K562 (cell line): ENCODE measurements at regions not wholly inside any gene's neighbourhood (a gene's known extent, or its start where the extent isn't known, plus 50 kb on each side); places are given as distances from the start of the nearest gene placed in this dataset.

ENCODE experiments used
- ATAC-seq: fragments of 200-7000 bp; cut with Tn5 transposase; 3 replicates; pipeline ENCODE4 v1.9.1; 2020; ENCODE audit warnings: moderate library complexity
- BruUV-seq: library from RNA; stranded (reverse); fragments of 400-500 nt; replicated peaks from 2 replicates; lab custom pipeline; 2021; lab: Mats Ljungman, UMichigan
- CTCF ChIA-PET: fragments of 300-600 bp; formaldehyde crosslinking; extraction: SDS; loops from one replicate; lab custom pipeline; 2021; ENCODE audit warnings: low intra/inter-chr PET ratio; lab: Yijun Ruan, JAX
- POLR2A ChIA-PET: fragments of 300-600, 350-650 bp; sonication (Branson Sonifier 250); formaldehyde crosslinking; extraction: SDS; loops from one replicate; lab custom pipeline; 2021; ENCODE audit warnings: antibody characterized with exemption, inconsistent platforms; lab: Yijun Ruan, JAX
- DNase-seq, 4 experiments: peaks; one replicate each; pipeline versions ENCODE4 v3.0.0 to v3.0.0-alpha.2; 2011 to 2018; ENCODE audit warnings: low spot score in 3 of 4, mixed read lengths in 3 of 4; ENCODE audit errors: extremely low read depth in 1 of 4
- FAIRE-seq: peaks from 2 replicates; lab custom pipeline; 2011; peaks lifted over from hg19 to GRCh38; lab: Jason Lieb, UNC
- H2AFZ ChIP-seq: 2 replicates; pipeline ENCODE4 v1.6.0; 2011; ENCODE audit warnings: low read depth, low read length, control low read depth, inconsistent platforms
- H3K27ac ChIP-seq: fragments of 200-600 bp; 3 replicates; pipeline ENCODE4 v1.8.0; 2011; ENCODE audit warnings: low read depth, mild to moderate bottlenecking, control low read depth, inconsistent platforms, low read length, moderate library complexity, mixed read lengths; ENCODE audit errors: extremely low read depth
- H3K27me3 ChIP-seq, 2 experiments: fragments of 300-600 bp in 1 of 2; 2 replicates in 1 of 2; 3 replicates in 1 of 2; pipeline versions ENCODE4 v1.6.0 to v1.8.0; 2011; ENCODE audit warnings: inconsistent platforms in 2 of 2, low read length in 2 of 2, mild to moderate bottlenecking in 1 of 2, mixed read lengths in 1 of 2, moderate library complexity in 1 of 2; ENCODE audit not compliant: control insufficient read depth in 2 of 2, insufficient read depth in 2 of 2
- H3K36me3 ChIP-seq: fragments of 300-600 bp; 3 replicates; pipeline ENCODE4 v1.8.0; 2011; ENCODE audit warnings: mild to moderate bottlenecking, low read length, inconsistent platforms; ENCODE audit not compliant: control insufficient read depth, insufficient read depth
- H3K4me1 ChIP-seq, 2 experiments: fragments of 200-600 bp in 1 of 2; replicated peaks in 1 of 2; 2 replicates in 1 of 2; 3 replicates in 1 of 2; pipeline versions ENCODE4 v1.5.1 to v1.8.0; 2011; ENCODE audit warnings: inconsistent platforms in 2 of 2, low read length in 2 of 2, mild to moderate bottlenecking in 1 of 2, mixed read lengths in 1 of 2, moderate library complexity in 1 of 2; ENCODE audit not compliant: control insufficient read depth in 2 of 2, insufficient read depth in 2 of 2
- H3K4me2 ChIP-seq: 2 replicates; pipeline ENCODE4 v1.6.1; 2011; ENCODE audit warnings: low read length, control low read depth, inconsistent platforms, mixed read lengths; ENCODE audit not compliant: insufficient read depth
- H3K4me3 ChIP-seq: fragments of 200-600 bp; sonication (generic), shearing (Covaris generic); 2 replicates; pipeline ENCODE4 v1.5.1; 2016; ENCODE audit warnings: control low read depth, inconsistent platforms
- H3K79me2 ChIP-seq: fragments of 200-600 bp; 3 replicates; pipeline ENCODE4 v1.8.0; 2011; ENCODE audit warnings: low read length, inconsistent platforms; ENCODE audit not compliant: control insufficient read depth, insufficient read depth
- H3K9ac ChIP-seq, 2 experiments: 2 replicates each; pipeline versions ENCODE4 v1.6.0 to v1.6.1; 2011; ENCODE audit warnings: low read depth in 2 of 2, low read length in 2 of 2, control low read depth in 1 of 2, inconsistent platforms in 1 of 2, mild to moderate bottlenecking in 1 of 2, mixed read lengths in 1 of 2; ENCODE audit not compliant: insufficient read depth in 1 of 2
- H3K9me1 ChIP-seq: one replicate; pipeline ENCODE4 v1.6.0; 2011; ENCODE audit warnings: inconsistent platforms, mild to moderate bottlenecking, low read length, moderate library complexity; ENCODE audit not compliant: control insufficient read depth, insufficient read depth
- H3K9me3 ChIP-seq: replicated peaks from 2 replicates; pipeline ENCODE4 v1.5.1; 2011; ENCODE audit warnings: low read depth, low read length, inconsistent platforms; ENCODE audit not compliant: control insufficient read depth, insufficient read depth
- H4K20me1 ChIP-seq: replicated peaks from 2 replicates; pipeline ENCODE4 v1.6.1; 2011; ENCODE audit warnings: low read length, inconsistent platforms, mixed read lengths; ENCODE audit not compliant: control insufficient read depth, insufficient read depth
- KLF10 ChIP-seq: fragments of 250-450 bp; sonication (Bioruptor Pico); IDR thresholded peaks from 2 replicates; pipeline ENCODE4 v1.6.1; 2021; ENCODE audit warnings: matching md5 sums
- WGBS: fragments of 100-300 bp; shearing (Covaris generic); methylation state at CpG from one replicate; pipeline ENCODE4 v1.1.6; 2016; ENCODE audit warnings: low coverage, mixed read lengths; ENCODE audit not compliant: insufficient coverage; ENCODE audit errors: missing lambda C conversion rate; 5-methylcytosine and 5-hydroxymethylcytosine counted together
- in situ Hi-C: fragments of 300-500 bp; cut with MboI; formaldehyde crosslinking; loops from 4 replicates; pipeline ENCODE4 v1.15.0; 2018; ENCODE audit warnings: inconsistent platforms, mixed read lengths
- intact Hi-C: fragments of 100-400 bp; cut with micrococcal nuclease; formaldehyde crosslinking; loops from 2 replicates; pipeline ENCODE4 v1.14.2; 2022
- TF ChIP-seq, protein P1 (sequence below), 3 experiments: fragments of 200-800 bp in 1 of 3; fragments of 250-450 bp in 1 of 3; fragments of 450-650 bp in 1 of 3; sonication (Bioruptor Pico) in 1 of 3; sonication (Bioruptor generic) in 1 of 3; formaldehyde crosslinking in 1 of 3; IDR thresholded peaks; 2 replicates each; pipeline versions ENCODE4 v1.6.1 to v1.8.0; 2016 to 2022; ENCODE audit warnings: mild to moderate bottlenecking in 2 of 3, missing genetic modification characterization in 2 of 3, missing compliant biosample characterization in 1 of 3, moderate library complexity in 1 of 3

DNA sequence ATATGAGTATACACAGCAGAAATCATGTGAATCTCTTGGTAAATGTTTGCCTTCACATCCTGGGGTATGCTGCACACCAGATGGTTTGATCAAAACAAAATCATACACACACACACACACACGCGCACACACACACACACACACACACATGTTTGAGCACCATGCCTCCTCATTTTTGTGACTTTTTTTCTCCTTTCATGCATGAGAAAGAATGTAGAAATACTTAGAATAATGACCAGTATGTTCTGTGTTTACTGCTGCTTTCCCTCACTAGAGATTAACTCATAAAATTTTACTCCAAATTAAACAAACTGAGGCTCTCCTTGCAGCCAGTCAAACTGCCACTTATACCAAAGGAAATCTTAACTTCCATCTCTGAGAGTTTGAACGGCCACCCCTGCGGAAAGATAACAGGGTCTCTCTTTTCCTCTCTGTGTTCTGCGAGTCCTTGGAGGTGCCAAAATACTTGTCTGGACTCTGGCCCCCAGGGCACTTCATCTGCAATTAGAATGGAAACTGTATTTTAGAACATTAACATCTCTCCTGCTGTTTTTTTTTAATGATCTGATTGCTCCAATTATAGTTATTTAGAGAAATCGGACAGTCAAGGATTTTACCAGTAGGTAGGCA is 320.8 kb upstream of the NFE2L3 start:
- TF ChIP-seq, protein P1, sequence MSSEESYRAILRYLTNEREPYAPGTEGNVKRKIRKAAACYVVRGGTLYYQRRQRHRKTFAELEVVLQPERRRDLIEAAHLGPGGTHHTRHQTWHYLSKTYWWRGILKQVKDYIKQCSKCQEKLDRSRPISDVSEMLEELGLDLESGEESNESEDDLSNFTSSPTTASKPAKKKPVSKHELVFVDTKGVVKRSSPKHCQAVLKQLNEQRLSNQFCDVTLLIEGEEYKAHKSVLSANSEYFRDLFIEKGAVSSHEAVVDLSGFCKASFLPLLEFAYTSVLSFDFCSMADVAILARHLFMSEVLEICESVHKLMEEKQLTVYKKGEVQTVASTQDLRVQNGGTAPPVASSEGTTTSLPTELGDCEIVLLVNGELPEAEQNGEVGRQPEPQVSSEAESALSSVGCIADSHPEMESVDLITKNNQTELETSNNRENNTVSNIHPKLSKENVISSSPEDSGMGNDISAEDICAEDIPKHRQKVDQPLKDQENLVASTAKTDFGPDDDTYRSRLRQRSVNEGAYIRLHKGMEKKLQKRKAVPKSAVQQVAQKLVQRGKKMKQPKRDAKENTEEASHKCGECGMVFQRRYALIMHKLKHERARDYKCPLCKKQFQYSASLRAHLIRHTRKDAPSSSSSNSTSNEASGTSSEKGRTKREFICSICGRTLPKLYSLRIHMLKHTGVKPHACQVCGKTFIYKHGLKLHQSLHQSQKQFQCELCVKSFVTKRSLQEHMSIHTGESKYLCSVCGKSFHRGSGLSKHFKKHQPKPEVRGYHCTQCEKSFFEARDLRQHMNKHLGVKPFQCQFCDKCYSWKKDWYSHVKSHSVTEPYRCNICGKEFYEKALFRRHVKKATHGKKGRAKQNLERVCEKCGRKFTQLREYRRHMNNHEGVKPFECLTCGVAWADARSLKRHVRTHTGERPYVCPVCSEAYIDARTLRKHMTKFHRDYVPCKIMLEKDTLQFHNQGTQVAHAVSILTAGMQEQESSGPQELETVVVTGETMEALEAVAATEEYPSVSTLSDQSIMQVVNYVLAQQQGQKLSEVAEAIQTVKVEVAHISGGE (CRISPR knock-in tag; IDR thresholded peaks at IDR 0.05), result 0 out of 6 replicates have a peak, but pooled peaks of 1 of the 3 experiments have one; percentile 9
- no peak for TF ChIP-seq KLF10 (CRISPR knock-in tag)
- no peak overlapping the region for H3K27ac ChIP-seq
- ATAC-seq (no peak), FAIRE-seq (no peak), DNase-seq (no peak)
- in situ Hi-C loops (loop anchor here (25.0 kb wide), 1 partner anchor 444 kb away; no protein-coding TSS in a partner anchor), intact Hi-C loops (no loop called here)
- no peaks in the 10 kb centered on the region for H3K9me3 ChIP-seq
- no TSS peak for BruUV-seq
- H4K20me1 ChIP-seq, result no peaks in the 10 kb centered on the region
- H3K4me2 ChIP-seq, result no peak overlapping the region
- ChIA-PET CTCF (no interaction called here), POLR2A (no interaction called here)
- no peak overlapping the region for H3K4me3 ChIP-seq
- H3K9me1 ChIP-seq, result no peaks in the 10 kb centered on the region
- no peaks in the 10 kb centered on the region for H3K79me2 ChIP-seq
- H3K9ac ChIP-seq, result no peak overlapping the region
- no peaks in the 10 kb centered on the region for H3K27me3 ChIP-seq
- 20% methylated on average over 6 of the region's 6 CpGs for WGBS
- no peaks in the 10 kb centered on the region; a peak in 1 of 5 replicates for H3K4me1 ChIP-seq
- H2AFZ ChIP-seq, result no peak overlapping the region; the same call in 1 of the 2 replicates
- H3K36me3 ChIP-seq, result no peaks in the 10 kb centered on the region
